ENCODE measurements at regions not wholly inside any gene's neighbourhood (a gene's known extent, or its start where the extent isn't known, plus 50 kb on each side); places are given as distances from the start of the nearest gene placed in this dataset.

- in situ Hi-C loops (cut with MboI; ENCODE audit: low pct_unique_long_range_greater_than_20kb, low sequenced_read_pairs, unreplicated experiment): no loop called here
- no peak for TF ChIP-seq CTCF (IDR thresholded peaks at IDR 0.05; ENCODE audit: extremely low read depth, insufficient read depth, missing control alignments)
- DNase-seq (ENCODE audit: low spot score): peak; percentile 88
Observed at GRCh38 chr12:107903341-107904061, 129.0 kb downstream of the ASCL4 start.

GRCh38 chr12:107906707-107907106 is 132.2 kb downstream of the ASCL4 start:
- DNase-seq (ENCODE audit: low spot score): no peak
- in situ Hi-C loops (cut with MboI; ENCODE audit: low pct_unique_long_range_greater_than_20kb, low sequenced_read_pairs, unreplicated experiment): no loop called here
- no peak for TF ChIP-seq CTCF (IDR thresholded peaks at IDR 0.05; ENCODE audit: extremely low read depth, insufficient read depth, missing control alignments)

GRCh38 chr12:107912421-107913004 is 138.0 kb downstream of the ASCL4 start:
- DNase-seq (ENCODE audit: low spot score): peak; percentile 79
- TF ChIP-seq CTCF (IDR thresholded peaks at IDR 0.05; ENCODE audit: extremely low read depth, insufficient read depth, missing control alignments): peak; percentile 95
- in situ Hi-C loops (cut with MboI; ENCODE audit: low pct_unique_long_range_greater_than_20kb, low sequenced_read_pairs, unreplicated experiment): no loop called here

- no peak for DNase-seq (ENCODE audit: low spot score)
- no peak for TF ChIP-seq CTCF (IDR thresholded peaks at IDR 0.05; ENCODE audit: extremely low read depth, insufficient read depth, missing control alignments)
- in situ Hi-C loops (cut with MboI; ENCODE audit: low pct_unique_long_range_greater_than_20kb, low sequenced_read_pairs, unreplicated experiment): no loop called here
Observed at GRCh38 chr12:107914460-107914977, 140.0 kb downstream of the ASCL4 start.

- peak; percentile 79 for TF ChIP-seq CTCF (IDR thresholded peaks at IDR 0.05; ENCODE audit: extremely low read depth, insufficient read depth, missing control alignments)
- peak; percentile 38 for DNase-seq (ENCODE audit: low spot score)
- in situ Hi-C loops (cut with MboI; ENCODE audit: low pct_unique_long_range_greater_than_20kb, low sequenced_read_pairs, unreplicated experiment): no loop called here
Observed at GRCh38 chr12:107917912-107918800, 143.7 kb downstream of the ASCL4 start.

- no peak for DNase-seq (ENCODE audit: low spot score)
- no peak for TF ChIP-seq CTCF (IDR thresholded peaks at IDR 0.05; ENCODE audit: extremely low read depth, insufficient read depth, missing control alignments)
- in situ Hi-C loops (cut with MboI; ENCODE audit: low pct_unique_long_range_greater_than_20kb, low sequenced_read_pairs, unreplicated experiment): no loop called here
Observed at GRCh38 chr12:107921062-107921461, 146.6 kb downstream of the ASCL4 start.
